ENCODE measurements at regions not wholly inside any gene's neighbourhood (a gene's known extent, or its start where the extent isn't known, plus 50 kb on each side); places are given as distances from the start of the nearest gene placed in this dataset.

- 80% methylated on average over 1 of the region's 3 CpGs for WGBS
- Histone ChIP-seq H3K9me3 (ENCODE audit: control insufficient read depth, low read length) (peaks cover 9% of the 10 kb centered on the region), H4K8ac (ENCODE audit: low read length) (no peak overlapping the region), H2AFZ (ENCODE audit: low read depth, low read length) (no peak overlapping the region), H2BK15ac (ENCODE audit: low read depth, poor library complexity, severe bottlenecking) (no peak overlapping the region), H2BK120ac (ENCODE audit: low read depth, low read length) (no peak overlapping the region), H3K79me1 (replicated peaks; ENCODE audit: low read length, poor library complexity, severe bottlenecking) (no peaks in the 10 kb centered on the region), H3K4me2 (ENCODE audit: low read length, poor library complexity, severe bottlenecking) (no peak overlapping the region), H3K27me3 (ENCODE audit: control insufficient read depth in 1 of 2, insufficient read depth in 1 of 2, low read length in 2 of 2) (no peaks in the 10 kb centered on the region), H4K91ac (ENCODE audit: low read length) (no peak overlapping the region), H3K9ac (ENCODE audit: low read length) (no peak overlapping the region), H2BK12ac (ENCODE audit: low read length in 2 of 2) (no peak overlapping the region), H3K36me3 (ENCODE audit: control insufficient read depth in 1 of 2, insufficient read depth in 2 of 2, low read depth in 1 of 2, low read length in 2 of 2) (no peaks in the 10 kb centered on the region), H3K4me1 (ENCODE audit: control insufficient read depth, insufficient read depth, low read depth, low read length) (no peaks in the 10 kb centered on the region), H3K4ac (ENCODE audit: low read depth in 1 of 2, low read length in 2 of 2) (no peak overlapping the region), H3K4me3 (ENCODE audit: insufficient read depth in 1 of 2, low read depth in 1 of 2, low read length in 2 of 2) (no peak overlapping the region), H3K14ac (ENCODE audit: low read length in 2 of 2) (no peak overlapping the region), H2BK5ac (ENCODE audit: low read depth, low read length, poor library complexity, severe bottlenecking) (no peak overlapping the region), H3K18ac (ENCODE audit: low read depth in 1 of 2, low read length in 2 of 2) (no peak overlapping the region), H3K23ac (ENCODE audit: low read length in 2 of 2) (no peak overlapping the region), H3K27ac (ENCODE audit: low read length, poor library complexity, severe bottlenecking) (no peak overlapping the region), H2AK5ac (ENCODE audit: low read length, severe bottlenecking) (no peak overlapping the region)
- no peak for DNase-seq
Measured at GRCh38 chr4:133823177-133823576, 378.4 kb downstream of the PABPC4L start.

- Histone ChIP-seq H3K27ac (ENCODE audit: low read length, poor library complexity, severe bottlenecking) (no peak overlapping the region), H3K9me3 (ENCODE audit: control insufficient read depth, low read length) (peaks cover 26% of the 10 kb centered on the region)
- WGBS: 75% methylated on average over 2 of the region's 2 CpGs
Measured at GRCh38 chr4:133812954-133813353, 388.6 kb downstream of the PABPC4L start.

GRCh38 chr4:133812236-133812635, 389.4 kb downstream of the PABPC4L start:
- no peak overlapping the region for H3K4me3 ChIP-seq (ENCODE audit: insufficient read depth in 1 of 2, low read depth in 1 of 2, low read length in 2 of 2)
- DNase-seq: no peak
- H3K9ac ChIP-seq (ENCODE audit: low read length): no peak overlapping the region
- H3K4me2 ChIP-seq (ENCODE audit: low read length, poor library complexity, severe bottlenecking): no peak overlapping the region
- H2BK12ac ChIP-seq (ENCODE audit: low read length in 2 of 2): no peak overlapping the region
- H3K27me3 ChIP-seq (ENCODE audit: control insufficient read depth in 1 of 2, insufficient read depth in 1 of 2, low read length in 2 of 2): no peaks in the 10 kb centered on the region
- no peak overlapping the region for H2AFZ ChIP-seq (ENCODE audit: low read depth, low read length)
- H4K8ac ChIP-seq (ENCODE audit: low read length): no peak overlapping the region
- no peaks in the 10 kb centered on the region for H3K36me3 ChIP-seq (ENCODE audit: control insufficient read depth in 1 of 2, insufficient read depth in 2 of 2, low read depth in 1 of 2, low read length in 2 of 2)
- H2AK5ac ChIP-seq (ENCODE audit: low read length, severe bottlenecking): no peak overlapping the region
- no peak overlapping the region for H3K27ac ChIP-seq (ENCODE audit: low read length, poor library complexity, severe bottlenecking)
- no peaks in the 10 kb centered on the region for H3K4me1 ChIP-seq (ENCODE audit: control insufficient read depth, insufficient read depth, low read depth, low read length)
- no peak overlapping the region for H3K18ac ChIP-seq (ENCODE audit: low read depth in 1 of 2, low read length in 2 of 2)
- H2BK5ac ChIP-seq (ENCODE audit: low read depth, low read length, poor library complexity, severe bottlenecking): no peak overlapping the region
- no peak overlapping the region for H3K23ac ChIP-seq (ENCODE audit: low read length in 2 of 2)
- no peak overlapping the region for H4K91ac ChIP-seq (ENCODE audit: low read length)
- H3K79me1 ChIP-seq (replicated peaks; ENCODE audit: low read length, poor library complexity, severe bottlenecking): no peaks in the 10 kb centered on the region
- H2BK15ac ChIP-seq (ENCODE audit: low read depth, poor library complexity, severe bottlenecking): no peak overlapping the region
- H3K9me3 ChIP-seq (ENCODE audit: control insufficient read depth, low read length): peaks cover 19% of the 10 kb centered on the region
- no peak overlapping the region for H3K14ac ChIP-seq (ENCODE audit: low read length in 2 of 2)
- H2BK120ac ChIP-seq (ENCODE audit: low read depth, low read length): no peak overlapping the region
- H3K4ac ChIP-seq (ENCODE audit: low read depth in 1 of 2, low read length in 2 of 2): no peak overlapping the region

More at GRCh38 chr4:133812954-133813353, 388.6 kb downstream of the PABPC4L start:
- Histone ChIP-seq H2BK120ac (ENCODE audit: low read depth, low read length) (no peak overlapping the region), H3K14ac (ENCODE audit: low read length in 2 of 2) (no peak overlapping the region), H3K4me3 (ENCODE audit: insufficient read depth in 1 of 2, low read depth in 1 of 2, low read length in 2 of 2) (no peak overlapping the region), H3K27me3 (ENCODE audit: control insufficient read depth in 1 of 2, insufficient read depth in 1 of 2, low read length in 2 of 2) (no peaks in the 10 kb centered on the region), H3K4ac (ENCODE audit: low read depth in 1 of 2, low read length in 2 of 2) (no peak overlapping the region), H2AFZ (ENCODE audit: low read depth, low read length) (no peak overlapping the region), H4K91ac (ENCODE audit: low read length) (no peak overlapping the region), H3K9ac (ENCODE audit: low read length) (no peak overlapping the region), H3K18ac (ENCODE audit: low read depth in 1 of 2, low read length in 2 of 2) (no peak overlapping the region), H2BK5ac (ENCODE audit: low read depth, low read length, poor library complexity, severe bottlenecking) (no peak overlapping the region), H3K23ac (ENCODE audit: low read length in 2 of 2) (no peak overlapping the region), H2BK12ac (ENCODE audit: low read length in 2 of 2) (no peak overlapping the region), H2BK15ac (ENCODE audit: low read depth, poor library complexity, severe bottlenecking) (no peak overlapping the region), H3K79me1 (replicated peaks; ENCODE audit: low read length, poor library complexity, severe bottlenecking) (no peaks in the 10 kb centered on the region), H3K4me2 (ENCODE audit: low read length, poor library complexity, severe bottlenecking) (no peak overlapping the region), H2AK5ac (ENCODE audit: low read length, severe bottlenecking) (no peak overlapping the region), H3K4me1 (ENCODE audit: control insufficient read depth, insufficient read depth, low read depth, low read length) (no peaks in the 10 kb centered on the region), H4K8ac (ENCODE audit: low read length) (no peak overlapping the region), H3K36me3 (ENCODE audit: control insufficient read depth in 1 of 2, insufficient read depth in 2 of 2, low read depth in 1 of 2, low read length in 2 of 2) (no peaks in the 10 kb centered on the region)
- DNase-seq: no peak

- Histone ChIP-seq H2AFZ (ENCODE audit: low read depth, low read length) (no peak overlapping the region), H2BK12ac (ENCODE audit: low read length in 2 of 2) (no peak overlapping the region), H2BK15ac (ENCODE audit: low read depth, poor library complexity, severe bottlenecking) (no peak overlapping the region), H3K27ac (ENCODE audit: low read length, poor library complexity, severe bottlenecking) (no peak overlapping the region), H2BK5ac (ENCODE audit: low read depth, low read length, poor library complexity, severe bottlenecking) (no peak overlapping the region), H3K9ac (ENCODE audit: low read length) (no peak overlapping the region), H2BK120ac (ENCODE audit: low read depth, low read length) (no peak overlapping the region), H3K79me1 (replicated peaks; ENCODE audit: low read length, poor library complexity, severe bottlenecking) (no peaks in the 10 kb centered on the region), H3K18ac (ENCODE audit: low read depth in 1 of 2, low read length in 2 of 2) (no peak overlapping the region), H3K14ac (ENCODE audit: low read length in 2 of 2) (no peak overlapping the region), H3K27me3 (ENCODE audit: control insufficient read depth in 1 of 2, insufficient read depth in 1 of 2, low read length in 2 of 2) (no peaks in the 10 kb centered on the region), H3K4me1 (ENCODE audit: control insufficient read depth, insufficient read depth, low read depth, low read length) (no peaks in the 10 kb centered on the region), H3K4ac (ENCODE audit: low read depth in 1 of 2, low read length in 2 of 2) (no peak overlapping the region), H3K4me3 (ENCODE audit: insufficient read depth in 1 of 2, low read depth in 1 of 2, low read length in 2 of 2) (no peak overlapping the region), H3K4me2 (ENCODE audit: low read length, poor library complexity, severe bottlenecking) (no peak overlapping the region), H4K91ac (ENCODE audit: low read length) (no peak overlapping the region), H3K23ac (ENCODE audit: low read length in 2 of 2) (no peak overlapping the region), H3K36me3 (ENCODE audit: control insufficient read depth in 1 of 2, insufficient read depth in 2 of 2, low read depth in 1 of 2, low read length in 2 of 2) (no peaks in the 10 kb centered on the region), H3K9me3 (ENCODE audit: control insufficient read depth, low read length) (peaks cover 3% of the 10 kb centered on the region), H4K8ac (ENCODE audit: low read length) (no peak overlapping the region), H2AK5ac (ENCODE audit: low read length, severe bottlenecking) (no peak overlapping the region)
- peak; percentile 30 for DNase-seq
- WGBS: 89% methylated on average over 2 of the region's 3 CpGs
Measured at GRCh38 chr4:133808151-133808550, 393.4 kb downstream of the PABPC4L start.
